ENCODE measurements at regions not wholly inside any gene's neighbourhood (a gene's known extent, or its start where the extent isn't known, plus 50 kb on each side); places are given as distances from the start of the nearest gene placed in this dataset.

DNA sequence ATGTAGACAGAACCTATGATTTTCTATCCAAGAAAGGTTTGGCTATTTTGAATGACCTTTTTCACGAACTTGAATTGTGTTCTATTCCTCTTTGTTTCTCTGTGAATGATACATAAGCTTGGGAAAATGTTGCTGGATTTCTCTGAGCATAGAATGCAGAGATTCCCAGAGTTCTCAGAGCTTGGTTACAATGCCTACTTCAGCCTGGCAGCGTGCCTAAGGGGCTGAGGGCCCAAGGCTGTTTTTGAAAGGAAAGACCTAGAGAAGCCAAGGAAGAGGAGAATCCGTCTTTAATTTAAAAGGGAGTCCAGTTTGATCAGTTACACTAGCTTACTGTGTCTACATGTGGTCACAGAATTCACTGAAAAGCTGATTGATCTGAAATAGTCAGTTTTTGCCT is 55.3 kb upstream of the CXorf51B start:
- TF ChIP-seq POLR2AphosphoS5 (IDR thresholded peaks at IDR 0.05; ENCODE audit: insufficient read depth, low read depth, low read length) (no peak), JUN (IDR thresholded peaks at IDR 0.05; ENCODE audit: borderline replicate concordance, insufficient read depth, insufficient read length, low read depth) (no peak), EZH2 (IDR thresholded peaks at IDR 0.05; ENCODE audit: borderline replicate concordance, low read depth, low read length, severe bottlenecking) (no peak), POLR2A (IDR thresholded peaks at IDR 0.05; ENCODE audit: low read depth, low read length) (no peak), GATA2 (IDR thresholded peaks at IDR 0.05; ENCODE audit: insufficient read depth, insufficient read length, low read depth, low read length) (no peak), MYC (IDR thresholded peaks at IDR 0.05; ENCODE audit: low read depth, low read length) (no peak)
- TF ChIP-seq, protein P1, sequence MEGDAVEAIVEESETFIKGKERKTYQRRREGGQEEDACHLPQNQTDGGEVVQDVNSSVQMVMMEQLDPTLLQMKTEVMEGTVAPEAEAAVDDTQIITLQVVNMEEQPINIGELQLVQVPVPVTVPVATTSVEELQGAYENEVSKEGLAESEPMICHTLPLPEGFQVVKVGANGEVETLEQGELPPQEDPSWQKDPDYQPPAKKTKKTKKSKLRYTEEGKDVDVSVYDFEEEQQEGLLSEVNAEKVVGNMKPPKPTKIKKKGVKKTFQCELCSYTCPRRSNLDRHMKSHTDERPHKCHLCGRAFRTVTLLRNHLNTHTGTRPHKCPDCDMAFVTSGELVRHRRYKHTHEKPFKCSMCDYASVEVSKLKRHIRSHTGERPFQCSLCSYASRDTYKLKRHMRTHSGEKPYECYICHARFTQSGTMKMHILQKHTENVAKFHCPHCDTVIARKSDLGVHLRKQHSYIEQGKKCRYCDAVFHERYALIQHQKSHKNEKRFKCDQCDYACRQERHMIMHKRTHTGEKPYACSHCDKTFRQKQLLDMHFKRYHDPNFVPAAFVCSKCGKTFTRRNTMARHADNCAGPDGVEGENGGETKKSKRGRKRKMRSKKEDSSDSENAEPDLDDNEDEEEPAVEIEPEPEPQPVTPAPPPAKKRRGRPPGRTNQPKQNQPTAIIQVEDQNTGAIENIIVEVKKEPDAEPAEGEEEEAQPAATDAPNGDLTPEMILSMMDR (IDR thresholded peaks at IDR 0.05; ENCODE audit: extremely low read depth in 1 of 2, insufficient read depth in 1 of 2, low read depth in 1 of 2, low read length in 2 of 2): no peak
- TF ChIP-seq, protein P2, sequence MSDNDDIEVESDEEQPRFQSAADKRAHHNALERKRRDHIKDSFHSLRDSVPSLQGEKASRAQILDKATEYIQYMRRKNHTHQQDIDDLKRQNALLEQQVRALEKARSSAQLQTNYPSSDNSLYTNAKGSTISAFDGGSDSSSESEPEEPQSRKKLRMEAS (IDR thresholded peaks at IDR 0.05; ENCODE audit: insufficient read depth, insufficient read length): no peak
